MM.1S (cell line): ENCODE measurements at regions not wholly inside any gene's neighbourhood (a gene's known extent, or its start where the extent isn't known, plus 50 kb on each side); places are given as distances from the start of the nearest gene placed in this dataset.

Source experiments
- CTCF ChIP-seq: fragments of 300-600 bp; sonication (generic); IDR thresholded peaks from 2 replicates; pipeline ENCODE4 v1.5.1; 2016; ENCODE audit warnings: antibody characterized with exemption, low read length, mixed read lengths
- EZH2 ChIP-seq: fragments of 300-600 bp; sonication (generic); optimal IDR thresholded peaks from 2 replicates; pipeline ENCODE3; 2017; ENCODE audit warnings: low read depth, mild to moderate bottlenecking, antibody characterized with exemption, low read length, mixed read lengths
- EZH2phosphoT487 ChIP-seq: fragments of 300-600 bp; sonication (generic); IDR thresholded peaks from 2 replicates; pipeline ENCODE4 v1.6.1; 2018; ENCODE audit warnings: antibody characterized with exemption, low read length

DNA sequence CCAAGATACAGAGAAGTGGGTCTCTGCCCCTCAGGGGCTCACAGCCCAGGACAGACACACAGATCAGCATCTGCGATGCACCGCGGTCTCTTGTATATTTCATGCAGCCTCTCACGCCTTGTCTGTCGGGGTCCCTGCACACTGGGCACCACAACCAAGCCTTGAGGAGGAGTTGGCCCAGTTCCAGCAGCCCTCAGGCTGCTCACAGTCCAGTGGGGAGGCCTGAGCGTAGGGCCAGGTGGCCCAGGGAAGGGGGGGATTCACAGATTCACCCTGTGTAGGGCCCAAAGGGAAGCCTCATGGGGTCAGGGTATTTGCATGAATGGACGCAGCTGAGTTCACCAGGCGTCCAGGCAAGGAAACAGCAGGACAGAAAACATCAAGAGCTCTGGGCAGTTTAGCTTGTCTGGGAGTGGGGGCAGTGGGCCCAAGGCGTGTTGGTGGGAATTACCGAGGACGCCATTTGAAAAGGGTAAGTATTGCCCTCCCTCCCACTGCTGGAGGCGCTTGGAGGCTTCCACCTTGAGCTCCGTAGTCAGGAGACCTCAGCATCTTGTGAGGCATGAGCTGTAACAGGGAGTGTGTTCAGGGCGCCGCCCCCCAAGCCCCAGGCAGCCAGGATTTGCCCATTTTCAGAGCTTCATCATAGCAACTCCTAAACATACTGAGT lies 129.1 kb upstream of the CHST15 start:
- TF ChIP-seq CTCF = no peak
- TF ChIP-seq EZH2 = no peak
- no peak for TF ChIP-seq EZH2phosphoT487
